ENCODE measurements at regions not wholly inside any gene's neighbourhood (a gene's known extent, or its start where the extent isn't known, plus 50 kb on each side); places are given as distances from the start of the nearest gene placed in this dataset.

DNA sequence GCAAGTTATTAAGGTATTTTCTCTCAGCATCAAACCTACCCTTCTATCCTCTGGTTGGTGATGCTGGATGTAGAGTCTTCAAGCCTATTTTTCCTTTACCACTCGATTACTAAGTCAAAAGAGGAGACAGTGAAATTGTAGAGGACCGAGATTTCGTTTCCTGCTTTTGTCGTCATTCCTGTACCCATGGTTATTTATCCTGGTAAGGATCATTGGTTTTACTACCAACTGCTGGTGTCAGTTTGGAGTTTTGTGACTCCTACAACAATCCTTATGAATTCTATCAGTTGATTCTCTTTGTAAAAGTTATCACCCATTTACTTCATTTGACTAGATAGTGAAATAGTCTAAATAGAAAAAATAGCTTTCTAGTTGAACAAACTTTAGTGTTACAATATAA lies 2028.2 kb upstream of the ACO1 start:
- TF ChIP-seq, protein P1, sequence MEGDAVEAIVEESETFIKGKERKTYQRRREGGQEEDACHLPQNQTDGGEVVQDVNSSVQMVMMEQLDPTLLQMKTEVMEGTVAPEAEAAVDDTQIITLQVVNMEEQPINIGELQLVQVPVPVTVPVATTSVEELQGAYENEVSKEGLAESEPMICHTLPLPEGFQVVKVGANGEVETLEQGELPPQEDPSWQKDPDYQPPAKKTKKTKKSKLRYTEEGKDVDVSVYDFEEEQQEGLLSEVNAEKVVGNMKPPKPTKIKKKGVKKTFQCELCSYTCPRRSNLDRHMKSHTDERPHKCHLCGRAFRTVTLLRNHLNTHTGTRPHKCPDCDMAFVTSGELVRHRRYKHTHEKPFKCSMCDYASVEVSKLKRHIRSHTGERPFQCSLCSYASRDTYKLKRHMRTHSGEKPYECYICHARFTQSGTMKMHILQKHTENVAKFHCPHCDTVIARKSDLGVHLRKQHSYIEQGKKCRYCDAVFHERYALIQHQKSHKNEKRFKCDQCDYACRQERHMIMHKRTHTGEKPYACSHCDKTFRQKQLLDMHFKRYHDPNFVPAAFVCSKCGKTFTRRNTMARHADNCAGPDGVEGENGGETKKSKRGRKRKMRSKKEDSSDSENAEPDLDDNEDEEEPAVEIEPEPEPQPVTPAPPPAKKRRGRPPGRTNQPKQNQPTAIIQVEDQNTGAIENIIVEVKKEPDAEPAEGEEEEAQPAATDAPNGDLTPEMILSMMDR (IDR thresholded peaks at IDR 0.05; ENCODE audit: low read depth, low read length, poor library complexity, severe bottlenecking), result no peak
- TF ChIP-seq EZH2phosphoT487 (IDR thresholded peaks at IDR 0.05; ENCODE audit: borderline replicate concordance, low read length), result no peak

All from DOHH2 (cell line).